ENCODE measurements at regions not wholly inside any gene's neighbourhood (a gene's known extent, or its start where the extent isn't known, plus 50 kb on each side); places are given as distances from the start of the nearest gene placed in this dataset.

DNA sequence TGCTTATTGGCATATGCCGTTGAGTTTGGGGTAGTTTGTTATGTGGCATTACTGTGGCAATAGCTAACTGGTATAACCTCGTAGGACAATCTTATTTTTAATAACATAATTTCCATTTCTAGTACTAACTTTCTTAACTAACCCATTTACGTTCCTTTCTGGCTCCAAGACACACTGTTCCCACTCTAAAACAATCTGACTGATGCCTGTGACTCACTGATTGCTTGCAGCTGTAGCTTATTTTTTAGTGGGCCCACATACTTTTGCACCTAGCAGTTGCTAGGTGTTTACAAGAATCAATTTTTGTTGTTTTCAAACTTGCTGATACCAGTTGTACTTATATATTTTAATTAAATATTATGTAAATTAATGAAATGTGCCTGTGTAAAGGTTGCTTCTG lies 52.2 kb downstream of the FAT3 start:
- ChIA-PET CTCF (interaction anchor here (1.1 kb wide), 1 partner anchor 10 kb away, joined by 4 read pairs; no protein-coding TSS in a partner anchor), POLR2A (no interaction called here)
- TF ChIP-seq, protein P1, sequence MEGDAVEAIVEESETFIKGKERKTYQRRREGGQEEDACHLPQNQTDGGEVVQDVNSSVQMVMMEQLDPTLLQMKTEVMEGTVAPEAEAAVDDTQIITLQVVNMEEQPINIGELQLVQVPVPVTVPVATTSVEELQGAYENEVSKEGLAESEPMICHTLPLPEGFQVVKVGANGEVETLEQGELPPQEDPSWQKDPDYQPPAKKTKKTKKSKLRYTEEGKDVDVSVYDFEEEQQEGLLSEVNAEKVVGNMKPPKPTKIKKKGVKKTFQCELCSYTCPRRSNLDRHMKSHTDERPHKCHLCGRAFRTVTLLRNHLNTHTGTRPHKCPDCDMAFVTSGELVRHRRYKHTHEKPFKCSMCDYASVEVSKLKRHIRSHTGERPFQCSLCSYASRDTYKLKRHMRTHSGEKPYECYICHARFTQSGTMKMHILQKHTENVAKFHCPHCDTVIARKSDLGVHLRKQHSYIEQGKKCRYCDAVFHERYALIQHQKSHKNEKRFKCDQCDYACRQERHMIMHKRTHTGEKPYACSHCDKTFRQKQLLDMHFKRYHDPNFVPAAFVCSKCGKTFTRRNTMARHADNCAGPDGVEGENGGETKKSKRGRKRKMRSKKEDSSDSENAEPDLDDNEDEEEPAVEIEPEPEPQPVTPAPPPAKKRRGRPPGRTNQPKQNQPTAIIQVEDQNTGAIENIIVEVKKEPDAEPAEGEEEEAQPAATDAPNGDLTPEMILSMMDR (IDR thresholded peaks at IDR 0.05; ENCODE audit: control extremely low read depth, extremely low read depth, low read depth, missing control alignments) = no peak
- no peak for DNase-seq (ENCODE audit: extremely low spot score)

DNA sequence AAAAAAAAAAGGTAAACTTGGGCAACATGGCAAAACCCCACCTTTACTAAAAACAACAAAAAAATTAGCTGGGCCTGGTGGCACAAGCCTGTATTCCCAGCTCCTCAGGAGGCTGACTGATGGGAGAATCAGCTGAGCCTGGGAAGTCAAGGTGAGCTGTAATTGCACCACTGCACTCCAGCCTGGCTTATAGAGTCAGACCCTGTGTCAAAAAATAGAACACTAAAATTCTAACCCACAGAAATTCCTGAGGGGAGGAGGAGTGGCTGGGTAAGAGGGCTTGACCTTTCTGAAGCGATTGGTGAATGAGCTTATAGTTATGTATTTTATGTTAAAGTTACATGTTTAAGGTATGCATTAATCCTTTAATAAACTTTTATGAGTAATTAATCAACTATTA lies 53.3 kb downstream of the FAT3 start:
- ChIA-PET POLR2A (no interaction called here), CTCF (interaction anchor here (1.0 kb wide), 1 partner anchor 10 kb away, joined by 4 read pairs; no protein-coding TSS in a partner anchor)
- no peak for DNase-seq (ENCODE audit: extremely low spot score)
- TF ChIP-seq, protein P1 (IDR thresholded peaks at IDR 0.05; ENCODE audit: control extremely low read depth, extremely low read depth, low read depth, missing control alignments) = no peak

DNA sequence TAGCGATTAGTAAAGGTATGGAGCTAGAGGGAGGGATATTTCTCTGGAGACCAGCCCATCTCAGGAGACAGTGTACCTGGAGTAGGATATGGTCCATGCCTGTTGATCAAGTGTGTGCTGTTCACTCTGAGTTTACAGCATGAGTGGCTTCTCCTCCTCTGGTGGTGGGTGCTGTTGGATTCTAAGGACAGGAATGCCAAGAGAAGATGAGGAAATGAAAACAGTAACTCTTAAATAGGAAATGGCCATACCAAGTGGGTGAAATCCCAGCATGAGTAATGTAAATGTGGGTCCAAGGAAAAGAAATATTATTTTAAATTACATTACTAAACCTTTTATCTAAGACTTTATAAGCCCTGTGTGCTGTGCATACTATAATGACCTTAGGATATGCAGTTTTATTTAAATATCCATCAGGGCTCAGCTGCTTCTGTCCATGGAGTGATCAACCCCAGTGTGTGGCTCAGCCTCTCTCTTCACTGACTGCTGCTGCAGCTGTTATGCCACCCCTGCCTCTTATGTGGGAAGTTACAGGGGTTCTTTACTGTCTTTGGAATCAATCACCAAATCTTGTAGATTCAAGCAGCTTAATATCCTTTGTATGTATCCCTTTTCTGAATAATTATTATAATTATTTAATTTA lies 54.3 kb downstream of the FAT3 start:
- POLR2A ChIA-PET = no interaction called here
- CTCF ChIA-PET = no interaction called here
- no peak for DNase-seq (ENCODE audit: extremely low spot score)
- TF ChIP-seq, protein P1 (IDR thresholded peaks at IDR 0.05; ENCODE audit: control extremely low read depth, extremely low read depth, low read depth, missing control alignments) = no peak

DNA sequence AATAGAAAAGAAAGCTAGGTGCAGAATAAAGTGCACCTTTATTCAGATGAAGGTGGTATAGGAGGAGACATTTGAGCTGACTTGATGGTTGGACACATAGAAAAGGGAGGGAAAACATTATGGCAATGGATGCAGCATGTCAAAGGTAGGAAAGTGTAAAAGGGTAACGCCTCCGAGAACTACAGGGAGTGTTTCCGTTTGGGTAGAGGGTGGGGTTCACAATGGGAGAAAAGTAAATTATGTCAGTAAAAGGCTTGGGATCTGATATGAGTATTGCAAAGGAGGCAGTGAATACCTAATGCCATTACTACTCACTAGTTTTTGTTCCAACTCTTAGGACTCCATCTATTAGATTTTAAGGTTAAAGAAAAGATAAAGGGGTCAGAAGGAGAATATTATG lies 59.5 kb downstream of the FAT3 start:
- no peak for DNase-seq (ENCODE audit: extremely low spot score)
- POLR2A ChIA-PET = no interaction called here
- TF ChIP-seq, protein P1 (IDR thresholded peaks at IDR 0.05; ENCODE audit: control extremely low read depth, extremely low read depth, low read depth, missing control alignments) = no peak
- CTCF ChIA-PET = interaction anchor here (1.1 to 1.3 kb wide), 2 partner anchors 16 to 21 kb away, joined by 3 read pairs; no protein-coding TSS in a partner anchor

DNA sequence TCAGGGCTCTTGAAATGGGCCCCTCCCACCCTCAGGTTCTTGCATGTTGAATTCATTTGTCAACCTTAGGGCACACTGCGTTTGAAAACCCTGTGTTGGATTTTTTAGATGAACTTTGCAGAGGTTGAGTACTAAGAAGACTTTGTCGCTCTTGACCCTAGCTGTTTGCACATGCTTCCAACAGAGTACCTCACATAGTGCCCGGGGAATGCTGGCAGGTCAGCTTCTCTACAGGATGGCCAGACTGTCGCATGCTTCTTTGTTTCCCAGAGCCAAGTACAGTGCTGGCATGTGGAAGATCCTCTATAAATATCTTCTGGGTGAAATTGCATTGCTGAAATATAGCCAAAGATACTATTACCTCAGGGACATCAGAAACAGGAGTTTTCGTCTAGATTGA lies 59.9 kb downstream of the FAT3 start:
- ChIA-PET CTCF (interaction anchor here (1.0 to 1.1 kb wide), 2 partner anchors 13 to 22 kb away, joined by 3 to 4 read pairs; no protein-coding TSS in a partner anchor), POLR2A (no interaction called here)
- TF ChIP-seq, protein P1 (IDR thresholded peaks at IDR 0.05; ENCODE audit: control extremely low read depth, extremely low read depth, low read depth, missing control alignments) = no peak
- DNase-seq (ENCODE audit: extremely low spot score) = no peak

DNA sequence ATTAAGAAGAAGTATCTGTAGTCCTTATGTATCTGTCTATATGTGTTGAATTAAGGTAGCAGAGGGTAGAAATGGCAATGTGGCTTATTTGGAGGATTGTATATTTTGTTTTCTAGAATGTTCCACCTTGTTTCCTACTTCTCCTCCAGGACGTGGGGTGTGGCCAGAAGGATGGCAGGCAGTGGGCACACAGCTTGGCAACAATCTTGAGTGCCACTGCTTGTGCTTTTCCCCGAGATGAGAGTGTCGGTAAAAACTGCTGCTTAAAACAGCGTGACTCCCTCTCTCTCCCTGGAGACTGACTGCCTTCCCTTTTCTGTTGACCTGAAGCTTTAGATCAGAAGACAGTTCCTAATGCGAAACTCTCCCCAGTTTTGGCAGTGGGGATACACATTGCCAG lies 61.2 kb downstream of the FAT3 start:
- no peak for DNase-seq (ENCODE audit: extremely low spot score)
- ChIA-PET POLR2A (no interaction called here), CTCF (no interaction called here)
- TF ChIP-seq, protein P1 (IDR thresholded peaks at IDR 0.05; ENCODE audit: control extremely low read depth, extremely low read depth, low read depth, missing control alignments) = no peak
